ENCODE measurements at regions not wholly inside any gene's neighbourhood (a gene's known extent, or its start where the extent isn't known, plus 50 kb on each side); places are given as distances from the start of the nearest gene placed in this dataset.

- H3K79me2 ChIP-seq (ENCODE audit: control insufficient read depth, insufficient read depth, low read length) = no peaks in the 10 kb centered on the region
- dilution Hi-C loops (cut with MboI; ENCODE audit: extremely low pct_ligation_motif_present, low sequenced_read_pairs) = no loop called here
- H3K9ac ChIP-seq (ENCODE audit: control insufficient read depth, extremely low read depth, insufficient read depth, low read length) = no peak overlapping the region
- TF ChIP-seq CTCF (optimal IDR thresholded peaks at IDR 0.05 in 1 of 3, IDR thresholded peaks at IDR 0.05 in 1 of 3, conservative IDR thresholded peaks at IDR 0.05 in 1 of 3; ENCODE audit: extremely low read depth in 1 of 3, insufficient read depth in 2 of 3, low read length in 3 of 3) (no peak), EZH2 (IDR thresholded peaks at IDR 0.05; ENCODE audit: low read length) (no peak)
- H4K20me1 ChIP-seq (ENCODE audit: control insufficient read depth, extremely low read depth, insufficient read depth, low read length) = no peaks in the 10 kb centered on the region
- no peak overlapping the region for H2AFZ ChIP-seq (ENCODE audit: control insufficient read depth, low read length)
- H3K9me3 ChIP-seq (ENCODE audit: control insufficient read depth, low read depth, low read length) = no peaks in the 10 kb centered on the region
- H3K4me3 ChIP-seq (ENCODE audit: control insufficient read depth in 2 of 3, extremely low read depth in 1 of 3, insufficient read depth in 2 of 3, low read depth in 1 of 3, low read length in 3 of 3) = no peak overlapping the region
- H3K36me3 ChIP-seq (ENCODE audit: control insufficient read depth in 2 of 2, extremely low read depth in 1 of 2, insufficient read depth in 2 of 2, low read length in 2 of 2) = no peaks in the 10 kb centered on the region
- no peaks in the 10 kb centered on the region for H3K9me1 ChIP-seq (ENCODE audit: control insufficient read depth, extremely low read depth, insufficient read depth, low read length)
- no peak overlapping the region for H3K4me2 ChIP-seq (ENCODE audit: control insufficient read depth, extremely low read depth, insufficient read depth, low read depth, low read length)
- H3K27ac ChIP-seq (ENCODE audit: control insufficient read depth, insufficient read depth, low read length) = no peak overlapping the region
- no peaks in the 10 kb centered on the region for H3K4me1 ChIP-seq (ENCODE audit: control insufficient read depth, extremely low read depth, insufficient read depth, low read length)
- DNase-seq (ENCODE audit: low read depth, low spot score) (no peak), FAIRE-seq (no peak)
- no peaks in the 10 kb centered on the region for H3K27me3 ChIP-seq (ENCODE audit: control insufficient read depth, extremely low read depth, insufficient read depth, low read length)
Measured at GRCh38 chr9:24436761-24437160, 108.9 kb downstream of the IZUMO3 start.

GRCh38 chr9:24434183-24434582, 111.5 kb downstream of the IZUMO3 start:
- dilution Hi-C loops (cut with MboI; ENCODE audit: extremely low pct_ligation_motif_present, low sequenced_read_pairs) = no loop called here
- no peaks in the 10 kb centered on the region for H3K4me1 ChIP-seq (ENCODE audit: control insufficient read depth, extremely low read depth, insufficient read depth, low read length)

More at GRCh38 chr9:24434183-24434582, 111.5 kb downstream of the IZUMO3 start:
- FAIRE-seq (no peak), DNase-seq (ENCODE audit: low read depth, low spot score) (no peak)
- Histone ChIP-seq H3K27me3 (ENCODE audit: control insufficient read depth, extremely low read depth, insufficient read depth, low read length) (no peaks in the 10 kb centered on the region), H3K27ac (ENCODE audit: control insufficient read depth, insufficient read depth, low read length) (no peak overlapping the region), H3K9me3 (ENCODE audit: control insufficient read depth, low read depth, low read length) (no peaks in the 10 kb centered on the region), H3K4me3 (ENCODE audit: control insufficient read depth in 2 of 3, extremely low read depth in 1 of 3, insufficient read depth in 2 of 3, low read depth in 1 of 3, low read length in 3 of 3) (no peak overlapping the region), H3K9ac (ENCODE audit: control insufficient read depth, extremely low read depth, insufficient read depth, low read length) (no peak overlapping the region), H3K9me1 (ENCODE audit: control insufficient read depth, extremely low read depth, insufficient read depth, low read length) (no peaks in the 10 kb centered on the region), H3K4me2 (ENCODE audit: control insufficient read depth, extremely low read depth, insufficient read depth, low read depth, low read length) (no peak overlapping the region), H4K20me1 (ENCODE audit: control insufficient read depth, extremely low read depth, insufficient read depth, low read length) (no peaks in the 10 kb centered on the region), H3K79me2 (ENCODE audit: control insufficient read depth, insufficient read depth, low read length) (no peaks in the 10 kb centered on the region), H3K36me3 (ENCODE audit: control insufficient read depth in 2 of 2, extremely low read depth in 1 of 2, insufficient read depth in 2 of 2, low read length in 2 of 2) (no peaks in the 10 kb centered on the region), H2AFZ (ENCODE audit: control insufficient read depth, low read length) (no peak overlapping the region)
- TF ChIP-seq CTCF (optimal IDR thresholded peaks at IDR 0.05 in 1 of 3, IDR thresholded peaks at IDR 0.05 in 1 of 3, conservative IDR thresholded peaks at IDR 0.05 in 1 of 3; ENCODE audit: extremely low read depth in 1 of 3, insufficient read depth in 2 of 3, low read length in 3 of 3) (no peak), EZH2 (IDR thresholded peaks at IDR 0.05; ENCODE audit: low read length) (no peak)
